Germinal center (tissue), 1 donor: ENCODE measurements at regions not wholly inside any gene's neighbourhood (a gene's known extent, or its start where the extent isn't known, plus 50 kb on each side); places are given as distances from the start of the nearest gene placed in this dataset.

ENCODE experiments used
- DNase-seq: peaks from one replicate; pipeline ENCODE4 v3.0.0; 2012; ENCODE audit warnings: mixed read lengths, low spot score

DNA sequence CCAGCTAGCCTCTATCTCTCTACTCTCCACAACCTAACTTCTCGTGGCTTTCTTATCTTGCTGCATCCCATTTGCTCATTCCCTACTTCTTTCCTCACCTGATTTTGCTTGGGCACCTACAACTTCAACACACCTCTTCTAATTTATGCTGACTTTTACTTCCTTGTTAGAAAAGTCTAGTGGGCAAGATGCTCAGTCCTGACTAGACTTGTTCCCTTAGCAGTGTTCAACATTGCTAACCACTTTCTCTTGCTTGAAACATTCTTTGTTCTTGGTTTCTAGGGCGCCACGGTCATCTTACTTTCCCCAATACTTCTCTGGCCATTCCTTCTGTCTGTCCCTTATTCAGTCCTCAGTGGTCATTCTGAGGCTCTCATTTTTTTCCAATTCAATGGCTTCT is 454.7 kb upstream of the CWC22 start:
- no peak for DNase-seq

DNA sequence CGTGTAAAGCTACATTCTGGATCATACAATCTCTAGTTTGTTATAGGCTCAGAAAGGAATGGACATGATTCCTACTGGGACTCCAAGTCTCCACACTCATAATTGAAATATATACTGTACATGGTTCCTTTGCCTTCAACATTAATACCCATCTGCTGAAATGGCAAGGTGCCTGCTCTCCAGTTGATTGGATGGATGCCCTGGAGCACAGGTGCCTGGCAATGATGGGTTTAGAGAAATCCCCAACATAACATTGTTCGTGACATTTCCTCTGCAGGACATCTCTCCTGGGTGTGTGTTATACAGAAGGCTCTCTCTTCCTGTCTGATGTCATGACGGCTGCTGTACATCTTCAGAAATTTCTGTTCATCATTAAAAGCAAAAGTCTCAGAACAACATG is 449.7 kb upstream of the CWC22 start:
- no peak for DNase-seq

DNA sequence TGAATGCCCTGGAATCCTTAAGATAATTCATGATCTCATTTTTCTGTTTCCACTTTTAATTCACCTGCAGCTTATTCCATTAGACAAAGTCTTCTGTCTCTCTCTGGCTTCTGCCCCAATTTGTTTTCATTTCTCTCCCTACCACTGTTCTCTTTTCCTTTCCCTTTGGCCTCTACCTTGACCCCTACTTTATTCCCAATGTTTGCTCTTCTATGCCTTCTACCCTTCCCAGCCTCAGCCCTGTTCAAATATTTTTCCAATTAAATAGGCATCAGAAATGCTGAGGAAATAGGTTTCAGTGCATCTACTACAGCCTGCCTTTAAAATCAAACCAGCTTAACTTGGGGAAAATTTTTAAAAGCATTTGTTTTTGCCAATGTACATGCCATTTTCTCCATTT is 443.7 kb upstream of the CWC22 start:
- DNase-seq: no peak

DNA sequence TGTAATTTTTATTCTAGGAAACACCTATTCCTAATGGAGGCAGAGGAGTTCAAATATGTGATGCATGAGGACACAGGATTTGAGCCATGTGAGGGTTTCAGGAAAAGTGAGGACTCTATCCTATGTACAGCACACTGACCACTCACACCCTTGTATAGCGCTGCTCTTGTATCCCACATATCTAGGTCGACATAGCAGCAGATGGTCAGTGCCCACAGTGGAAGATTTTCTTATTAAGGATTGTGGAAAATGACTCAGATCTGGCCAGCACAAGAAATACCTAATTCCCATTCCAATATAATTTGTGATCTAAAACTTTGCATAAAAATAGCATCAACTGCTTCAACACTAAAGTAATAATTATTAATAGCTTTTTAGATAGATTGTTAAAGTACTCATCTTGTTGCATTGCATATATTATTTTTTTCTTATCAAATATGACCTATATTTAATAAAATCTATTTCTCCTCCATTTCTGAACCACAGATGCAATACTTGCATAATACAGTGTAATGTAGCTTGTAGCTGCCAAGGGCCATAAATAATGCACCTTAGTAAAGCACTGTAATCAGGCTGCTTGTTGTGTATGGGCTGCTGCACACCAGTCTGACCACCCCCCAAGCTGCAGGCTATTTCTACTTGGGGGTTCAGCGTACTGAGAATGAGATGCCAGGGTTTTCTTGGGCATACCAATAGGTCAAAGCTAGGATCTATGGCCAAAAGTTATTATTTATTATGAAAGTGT is 442.2 kb upstream of the CWC22 start:
- no peak for DNase-seq

DNA sequence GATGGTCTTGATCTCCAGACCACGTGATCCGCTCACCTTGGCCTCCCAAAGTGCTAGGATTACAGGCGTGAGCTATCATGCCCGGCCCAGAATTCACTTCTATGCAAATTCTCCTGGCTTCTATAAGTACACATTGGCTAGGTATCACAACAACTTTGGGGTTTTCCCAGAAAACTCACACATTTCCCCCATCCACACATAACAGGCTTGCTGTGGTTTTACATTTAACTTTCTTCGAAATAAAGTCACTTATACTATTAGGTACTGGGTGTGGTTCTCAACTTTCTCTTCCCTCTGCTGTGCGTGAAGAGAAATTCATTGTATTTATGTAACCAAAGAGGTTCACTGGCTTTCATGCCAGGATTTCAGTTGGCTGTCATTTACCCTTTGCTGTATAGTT is 439.4 kb upstream of the CWC22 start:
- no peak for DNase-seq

DNA sequence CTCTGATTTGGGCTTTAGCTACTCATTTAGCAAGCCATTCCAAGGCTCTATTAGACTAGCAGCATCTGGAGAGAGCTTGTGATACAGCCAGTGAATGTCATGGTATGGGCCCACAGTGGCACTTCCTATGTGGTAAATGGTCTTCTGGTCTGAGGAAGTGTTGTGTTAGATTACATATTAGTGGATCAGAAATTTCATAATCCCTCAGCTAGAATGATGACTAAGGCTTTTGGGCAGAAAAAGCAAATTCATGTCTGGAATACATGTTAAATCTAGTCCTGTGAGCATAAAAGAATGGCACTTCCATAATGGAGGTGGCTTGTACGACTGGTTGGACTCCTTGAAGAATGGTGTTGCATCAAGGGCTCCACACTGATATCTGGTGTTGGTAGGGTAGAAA is 436.8 kb upstream of the CWC22 start:
- DNase-seq: no peak

DNA sequence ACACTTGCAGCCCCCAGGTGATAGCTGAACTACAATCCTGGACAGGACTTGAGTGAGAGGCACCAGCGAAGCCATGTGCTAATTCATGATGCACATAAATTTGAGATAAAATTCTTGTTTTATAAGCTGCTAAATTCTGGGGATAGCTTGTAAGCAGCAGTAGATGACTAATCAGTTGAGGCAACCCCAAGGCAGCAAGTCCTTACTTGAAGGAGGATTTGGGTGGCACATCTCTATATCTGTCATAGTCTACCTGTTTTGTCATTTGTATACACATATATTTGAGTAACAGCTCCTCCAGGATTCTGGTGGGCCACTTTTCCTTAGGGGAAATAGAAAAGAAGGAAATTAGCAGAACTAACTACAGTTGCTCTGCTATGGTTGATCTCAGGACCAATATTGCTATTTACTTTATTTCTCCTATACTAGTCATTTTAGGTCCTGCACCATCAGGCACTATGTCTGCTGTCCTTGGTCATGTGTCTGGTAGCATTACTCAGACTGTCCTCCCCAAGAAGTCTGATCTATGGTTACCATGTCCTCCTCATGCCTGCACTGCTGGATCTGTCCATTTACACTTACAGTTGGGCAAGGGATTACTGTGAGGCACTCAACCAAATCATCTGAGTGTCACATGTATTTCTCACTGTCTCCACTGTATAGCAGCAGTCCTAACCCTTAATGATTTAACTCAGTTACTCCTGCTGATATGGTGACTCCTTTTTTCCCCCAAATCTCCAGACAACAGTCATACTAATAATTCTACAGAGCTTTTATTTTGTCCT is 436.0 kb upstream of the CWC22 start:
- DNase-seq: no peak

DNA sequence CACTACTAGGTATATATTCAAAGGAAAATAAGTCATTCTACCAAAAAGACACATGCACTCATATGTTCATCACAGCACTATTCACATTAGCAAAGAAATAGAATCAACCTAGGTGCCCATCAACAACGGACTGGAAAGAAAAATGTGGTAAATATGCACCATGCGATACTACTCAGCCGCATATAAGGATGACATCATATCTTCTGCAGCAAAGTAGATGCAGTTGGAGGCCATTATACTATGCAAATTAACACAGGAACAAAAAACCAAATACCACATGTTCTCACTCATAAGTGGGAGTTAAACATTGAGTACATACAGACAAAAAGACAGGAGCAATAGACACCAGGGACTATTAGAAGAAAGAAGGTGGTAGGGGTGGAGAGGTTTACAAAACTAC is 412.1 kb upstream of the CWC22 start:
- no peak for DNase-seq

DNA sequence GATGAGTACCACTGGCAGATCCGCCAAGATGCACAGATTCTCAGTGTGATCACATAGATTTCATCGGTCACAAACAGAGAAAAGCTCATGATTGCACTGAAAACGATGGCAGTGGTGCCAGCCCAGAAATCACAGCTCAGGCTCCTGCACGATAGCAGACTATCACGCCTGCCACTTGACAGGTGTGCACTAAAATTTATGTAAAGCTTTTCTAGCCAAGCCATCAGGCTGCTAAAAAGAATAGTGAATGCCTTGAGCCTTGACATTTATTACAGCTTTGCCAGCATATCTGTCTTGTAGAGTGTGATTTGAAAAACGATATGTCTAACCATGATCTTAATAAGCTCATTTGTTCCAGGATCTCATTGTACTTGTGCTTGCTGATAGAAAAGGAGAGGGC is 409.5 kb upstream of the CWC22 start:
- no peak for DNase-seq

DNA sequence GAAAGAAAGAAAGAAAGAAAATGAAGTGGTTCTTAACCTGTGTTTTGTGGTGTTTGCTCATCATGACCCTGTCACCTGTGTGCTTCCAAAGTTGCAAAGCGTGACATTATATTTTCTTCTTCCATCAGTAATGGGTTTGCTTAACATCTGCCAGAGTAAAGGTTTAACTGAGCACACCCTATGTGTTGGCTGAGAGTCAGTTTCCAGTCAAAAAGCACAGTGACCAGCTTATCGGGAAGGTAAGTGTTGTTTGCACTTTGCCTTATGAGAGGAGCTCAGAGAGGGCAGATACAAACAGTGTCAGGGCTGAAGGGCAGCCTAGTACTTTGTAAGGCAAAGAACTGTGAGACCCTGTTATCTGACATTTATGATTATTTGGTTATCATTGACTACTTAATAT is 406.2 kb upstream of the CWC22 start:
- no peak for DNase-seq

DNA sequence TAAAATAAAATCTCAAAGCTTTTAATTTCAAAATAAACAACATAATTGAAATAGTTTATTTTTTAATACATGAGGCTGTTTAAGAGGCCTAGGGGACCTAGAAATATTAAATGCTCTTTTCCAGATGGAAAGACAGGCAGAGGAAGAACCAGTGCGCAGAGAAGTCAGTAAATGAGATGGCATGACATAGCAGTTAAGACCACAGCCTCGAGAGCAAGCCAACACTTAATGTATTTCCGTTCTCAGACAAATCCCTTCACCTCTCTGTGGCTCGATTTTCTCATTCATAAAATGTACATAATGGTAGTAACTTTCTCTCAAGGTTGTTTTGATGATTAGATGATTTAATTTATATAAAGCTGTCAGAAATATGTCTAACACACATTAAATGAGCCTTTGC is 405.1 kb upstream of the CWC22 start:
- no peak for DNase-seq

DNA sequence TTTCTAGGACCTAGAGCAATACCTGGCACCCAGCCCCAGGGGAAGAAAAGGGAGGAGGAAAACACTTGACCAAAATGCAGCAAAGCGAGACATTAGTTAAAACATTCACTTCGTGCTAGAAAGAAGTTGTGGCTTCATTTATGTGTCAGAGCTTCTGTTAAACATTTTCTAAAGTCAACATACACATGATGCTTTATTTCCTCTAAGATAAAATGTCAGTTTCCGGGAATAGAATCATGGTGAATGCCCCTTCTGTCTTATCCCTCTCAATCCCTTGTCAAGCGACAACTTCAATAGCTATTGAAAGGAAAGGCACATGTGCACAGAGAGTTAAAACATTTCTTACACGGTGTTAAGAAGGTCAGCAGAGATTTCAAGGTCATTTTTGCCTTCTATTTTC is 404.6 kb upstream of the CWC22 start:
- no peak for DNase-seq

DNA sequence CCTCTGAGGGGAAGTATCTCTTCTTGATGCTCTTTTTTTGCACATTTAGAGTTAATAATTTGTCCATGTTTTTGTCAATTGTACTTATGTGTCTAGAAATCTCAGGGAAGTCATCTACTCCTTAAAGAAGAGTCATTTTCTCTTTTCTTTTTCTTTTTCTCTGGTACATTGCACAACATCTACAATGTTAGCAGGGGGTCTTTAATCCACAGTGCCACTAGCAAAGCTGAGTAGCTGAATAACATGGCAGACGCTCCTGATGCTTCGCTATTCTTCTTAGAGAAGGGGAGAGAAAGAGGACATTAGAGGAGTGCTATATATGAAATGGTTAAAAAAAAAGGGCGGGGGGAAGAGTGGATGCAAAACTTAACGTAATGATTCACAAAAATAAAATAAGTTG is 399.6 kb upstream of the CWC22 start:
- DNase-seq: no peak

DNA sequence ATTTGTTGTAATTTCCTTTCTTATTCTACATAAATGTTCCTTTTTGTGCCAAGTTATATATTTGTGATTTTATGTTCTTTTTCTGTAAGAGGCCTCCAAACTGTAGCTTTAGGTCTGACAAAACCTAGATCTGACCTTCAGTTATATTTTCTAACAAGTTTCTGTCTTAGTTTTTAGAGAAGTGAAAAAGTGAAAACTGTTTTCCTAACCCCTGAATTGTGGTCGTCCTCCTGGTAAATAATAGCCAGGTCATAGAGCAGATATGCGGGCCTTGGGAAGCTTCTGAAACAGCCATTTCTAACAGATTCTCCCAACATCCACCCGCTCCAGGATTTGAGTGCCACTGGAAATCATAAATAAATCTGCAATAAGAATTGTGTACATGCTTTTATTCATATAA is 398.4 kb upstream of the CWC22 start:
- DNase-seq: no peak

DNA sequence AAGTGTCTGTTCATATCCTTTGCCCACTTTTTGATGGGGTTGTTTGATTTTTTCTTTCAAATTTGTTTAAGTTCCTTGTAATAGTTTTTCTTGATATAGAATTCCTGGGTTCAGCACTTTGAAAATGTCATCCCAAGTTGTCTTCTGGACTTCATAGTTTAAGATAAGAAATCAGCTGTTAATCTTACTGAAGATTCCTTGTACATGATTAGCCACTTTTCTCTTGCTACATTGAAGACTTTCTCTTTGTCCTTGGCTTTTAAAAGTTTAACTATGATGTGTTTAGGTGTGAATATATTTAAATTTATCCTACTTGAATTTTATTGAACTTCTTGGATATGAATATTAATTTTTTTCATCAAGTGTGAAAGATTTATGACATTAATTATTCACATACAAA is 387.2 kb upstream of the CWC22 start:
- DNase-seq: no peak

DNA sequence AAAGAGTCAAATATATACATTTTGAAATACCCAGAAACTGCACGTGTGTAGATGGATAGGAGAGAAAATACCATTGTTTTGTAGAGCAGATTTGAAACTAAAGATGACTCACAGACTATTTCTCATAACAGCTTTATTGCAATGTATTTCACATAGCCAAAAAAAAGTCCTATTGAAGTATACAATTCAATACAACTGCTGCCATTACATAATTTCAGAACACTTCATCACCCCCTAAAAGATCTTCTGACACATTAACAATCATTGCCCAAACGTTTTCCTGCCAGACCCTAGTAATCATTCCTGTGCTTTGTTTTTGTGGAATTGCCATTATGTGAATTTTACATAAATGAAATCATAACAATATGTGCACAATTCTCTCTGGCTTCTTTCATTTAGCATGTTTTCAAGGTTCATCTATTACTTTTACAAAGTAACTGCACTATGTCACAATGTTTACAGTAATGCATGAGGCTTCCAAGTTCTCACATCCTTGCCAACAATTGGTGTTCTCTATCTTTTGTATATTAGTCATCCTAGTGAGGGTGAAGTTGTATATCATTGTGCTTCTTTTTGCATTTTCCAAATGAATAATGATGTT is 378.6 kb upstream of the CWC22 start:
- DNase-seq: no peak

DNA sequence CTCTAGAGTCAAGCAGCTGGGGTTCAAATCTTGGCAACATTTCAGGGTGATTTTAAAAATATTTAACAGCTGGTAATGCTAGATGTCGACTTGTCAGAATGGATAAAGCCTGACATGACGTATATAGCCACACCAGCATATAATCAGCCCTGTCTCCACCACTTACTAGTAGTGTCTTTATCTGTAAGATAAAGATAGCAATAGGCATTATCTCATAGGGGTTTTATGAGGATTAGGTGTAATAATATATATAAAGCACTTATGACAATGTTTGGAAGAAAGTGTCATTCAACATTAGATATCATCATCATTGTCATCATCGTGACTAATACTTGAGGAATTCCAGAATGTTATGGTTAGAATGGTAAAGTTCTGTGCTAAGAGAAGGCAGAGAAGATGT is 369.0 kb upstream of the CWC22 start:
- DNase-seq: no peak

DNA sequence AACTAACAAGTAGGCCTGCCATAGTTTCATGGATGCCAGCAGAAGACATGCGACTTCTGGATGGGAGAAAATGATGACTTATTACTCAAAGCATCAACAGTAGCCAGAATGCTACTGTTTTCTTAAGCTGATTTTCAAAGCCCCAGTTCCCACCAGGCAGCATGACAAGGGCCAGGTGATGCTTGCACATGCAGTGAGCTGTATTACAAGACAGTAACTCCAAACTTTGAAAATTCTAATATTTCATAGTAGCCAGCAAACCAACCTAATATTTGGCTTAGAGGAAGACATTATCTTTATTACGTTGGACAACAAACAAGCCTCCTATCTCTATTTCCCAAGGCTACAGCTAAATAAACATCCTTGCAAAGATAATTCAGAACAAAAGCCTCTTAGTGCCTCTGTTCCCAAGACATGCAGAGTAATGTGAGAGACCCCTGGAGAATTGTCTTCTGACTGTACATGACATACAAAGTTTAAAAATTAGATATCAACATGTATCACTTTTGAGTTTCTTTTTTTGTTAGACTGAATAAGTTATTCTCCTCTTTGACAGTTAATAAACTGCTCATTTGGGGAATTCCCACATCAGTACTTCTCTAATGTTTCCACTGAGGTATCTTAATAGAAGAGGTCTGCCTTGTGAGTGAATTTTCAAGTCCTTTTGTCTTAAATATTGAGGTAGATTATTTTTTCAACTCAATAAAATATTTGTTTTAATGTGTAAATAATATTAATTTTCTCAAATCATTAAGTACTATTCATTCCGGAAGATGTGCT is 367.6 kb upstream of the CWC22 start:
- DNase-seq: no peak

DNA sequence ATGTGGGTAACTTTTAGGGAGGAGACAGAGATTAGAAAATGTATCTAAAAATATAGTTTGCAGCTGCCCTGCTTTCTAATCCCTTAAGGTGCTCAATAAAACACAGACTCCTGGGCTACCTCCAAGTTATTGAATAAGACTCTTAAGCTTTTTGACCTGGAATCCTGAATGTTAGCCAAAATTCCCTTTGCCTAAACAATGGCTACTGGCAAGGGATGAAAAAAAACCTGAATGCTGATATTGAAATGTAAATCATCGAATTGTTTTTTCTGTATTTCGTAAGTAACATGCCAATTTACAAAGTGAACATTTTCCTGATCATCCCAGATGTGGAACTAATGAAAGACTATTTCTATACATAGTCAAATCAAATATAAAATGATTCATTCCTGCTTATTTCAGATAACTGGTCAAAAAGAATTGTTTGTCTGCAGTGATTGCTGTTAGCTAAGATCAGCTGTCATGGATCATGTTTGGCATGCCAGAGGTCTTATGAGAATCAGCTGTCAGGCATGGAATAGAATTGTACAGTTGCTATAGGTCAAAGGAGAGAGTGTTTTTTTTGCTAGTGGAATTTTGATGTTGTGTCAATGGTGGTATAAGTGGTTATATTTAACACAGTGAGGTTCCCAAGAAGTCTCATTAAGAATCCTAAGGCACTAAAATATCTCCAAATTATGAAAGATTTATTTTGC is 363.6 kb upstream of the CWC22 start:
- DNase-seq: no peak

DNA sequence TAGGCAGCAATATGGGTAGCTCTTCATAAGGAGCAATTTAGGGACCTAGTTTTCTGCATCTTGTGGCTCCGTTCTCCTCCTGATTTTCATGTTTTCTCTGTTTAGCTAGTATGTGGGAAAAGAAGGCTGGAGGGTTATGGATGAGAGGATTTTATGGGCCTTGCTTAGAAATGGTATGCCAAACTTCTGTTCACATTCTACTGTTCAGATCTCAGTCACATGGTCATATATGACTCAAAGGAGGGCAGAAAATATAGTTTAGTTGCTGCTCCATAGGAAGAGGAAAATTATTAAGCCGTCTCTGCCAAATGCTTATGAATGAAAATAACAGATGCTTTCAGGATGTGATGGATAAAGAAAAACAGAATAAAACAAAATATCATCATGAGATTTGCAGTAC is 361.8 kb upstream of the CWC22 start:
- no peak for DNase-seq

DNA sequence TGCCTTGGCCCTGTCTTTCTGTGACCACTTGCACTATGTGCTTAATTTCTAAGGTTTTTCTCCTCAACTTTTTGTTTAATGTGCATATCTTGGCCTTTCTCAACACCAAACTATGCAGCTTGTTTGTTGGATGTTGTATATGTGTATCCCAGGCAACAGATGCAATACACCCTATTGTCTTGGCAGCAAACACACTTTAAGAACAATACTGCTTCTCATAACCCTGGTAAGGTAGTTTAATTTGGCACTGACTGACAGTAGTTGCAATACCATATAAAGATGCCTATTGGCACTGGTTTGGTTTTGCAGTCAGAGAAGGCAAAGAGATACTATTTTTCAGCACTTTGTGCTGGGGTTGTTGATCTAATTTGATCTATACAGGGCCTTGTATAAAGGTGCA is 360.7 kb upstream of the CWC22 start:
- no peak for DNase-seq

DNA sequence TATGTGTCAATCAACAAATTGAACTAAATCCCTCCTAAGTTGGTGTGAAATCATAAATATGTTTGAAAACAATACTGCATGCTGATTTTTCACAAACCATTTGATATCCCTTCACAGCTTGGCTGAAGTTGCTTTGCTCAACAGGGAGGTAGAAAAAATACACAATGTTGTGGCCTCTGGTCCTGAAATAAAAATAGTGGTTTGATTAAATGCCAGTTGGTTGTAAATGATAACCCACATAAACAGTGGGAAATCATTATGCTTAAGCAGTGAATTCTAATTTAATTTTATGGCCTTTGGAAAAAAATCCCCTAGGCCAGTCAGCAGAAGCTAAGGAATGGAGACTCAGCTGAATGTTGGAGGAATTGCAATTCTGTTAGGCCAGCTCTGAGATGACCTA is 359.4 kb upstream of the CWC22 start:
- no peak for DNase-seq
